ENCODE measurements at regions not wholly inside any gene's neighbourhood (a gene's known extent, or its start where the extent isn't known, plus 50 kb on each side); places are given as distances from the start of the nearest gene placed in this dataset.
"Not testable (repeated sequence)": the region's sequence is repeated elsewhere in the genome, so short reads cannot be mapped to it uniquely, and the experiment has no call there.

DNA sequence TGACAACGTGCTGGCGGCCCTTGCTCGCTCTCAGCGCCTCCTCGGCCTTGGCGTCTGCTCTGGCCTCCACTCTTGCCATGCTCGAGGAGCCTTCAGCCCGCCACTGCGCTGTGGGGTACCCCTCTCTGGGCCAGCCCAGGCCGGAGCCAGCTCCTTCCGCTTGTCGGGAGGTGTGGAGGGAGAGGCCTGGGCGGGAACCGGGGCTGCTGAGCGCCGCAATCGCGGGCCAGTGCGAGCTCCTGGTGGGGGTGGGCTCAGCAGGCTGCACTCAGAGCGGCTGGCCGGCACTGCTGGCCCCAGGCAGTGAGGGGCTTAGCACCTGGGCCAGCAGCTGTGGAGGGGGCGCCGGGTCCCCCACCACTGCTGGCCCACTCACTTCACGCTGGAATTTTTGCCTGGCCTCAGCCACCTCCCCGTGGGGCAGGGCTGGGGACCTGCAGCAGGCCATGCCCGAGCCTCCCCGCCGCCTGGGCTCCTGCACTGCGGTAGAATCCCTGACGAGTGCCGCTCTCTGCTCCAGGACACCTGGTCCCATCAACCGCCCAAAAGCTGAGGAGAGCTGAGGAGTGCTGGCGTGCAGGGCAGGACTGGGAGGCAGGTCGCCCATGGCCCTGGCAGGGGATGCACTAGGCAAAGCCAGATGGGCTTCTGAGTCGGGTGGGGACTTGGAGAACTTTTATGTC is 372.2 kb upstream of the NRG3 start:
- no peak for DNase-seq

DNA sequence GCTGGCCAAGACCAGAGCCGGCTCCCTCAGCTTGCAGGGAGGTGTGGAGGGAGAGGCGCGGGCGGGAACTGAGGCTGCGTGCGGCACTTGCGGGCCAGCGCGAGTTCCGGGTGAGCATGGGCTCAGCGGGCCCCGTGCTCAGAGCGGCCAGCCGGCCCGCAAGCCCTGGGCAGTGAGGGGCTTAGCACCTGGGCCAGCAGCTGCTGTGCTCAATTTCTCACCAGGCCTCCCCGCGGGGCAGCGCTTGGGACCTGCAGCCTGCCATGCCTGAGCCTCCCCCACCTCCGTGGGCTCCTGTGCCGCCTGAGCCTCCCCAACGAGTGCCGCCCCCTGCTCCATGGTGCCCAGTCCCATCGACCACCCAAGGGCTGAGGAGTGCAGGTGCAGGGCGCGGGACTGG is 369.2 kb upstream of the NRG3 start:
- DNase-seq = not testable (repeated sequence)

DNA sequence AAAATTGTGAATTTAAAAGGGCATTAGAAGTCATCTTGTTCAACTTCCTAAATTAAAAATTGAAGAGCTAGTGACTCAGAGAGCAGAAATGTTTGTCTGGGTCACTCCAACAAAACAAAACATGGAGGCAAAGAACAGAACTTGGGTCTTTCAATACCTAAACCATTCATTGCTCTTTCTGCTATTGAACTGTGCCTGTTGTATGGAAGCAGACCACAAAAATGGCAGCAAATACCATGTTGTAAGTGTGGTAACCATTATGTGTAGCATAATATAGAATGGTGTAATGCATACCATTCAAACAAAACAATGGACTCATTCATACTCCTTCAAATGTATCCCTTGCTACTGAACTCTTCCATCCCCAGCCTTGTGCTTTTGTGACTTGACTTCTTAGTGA is 360.2 kb upstream of the NRG3 start:
- no peak for DNase-seq

DNA sequence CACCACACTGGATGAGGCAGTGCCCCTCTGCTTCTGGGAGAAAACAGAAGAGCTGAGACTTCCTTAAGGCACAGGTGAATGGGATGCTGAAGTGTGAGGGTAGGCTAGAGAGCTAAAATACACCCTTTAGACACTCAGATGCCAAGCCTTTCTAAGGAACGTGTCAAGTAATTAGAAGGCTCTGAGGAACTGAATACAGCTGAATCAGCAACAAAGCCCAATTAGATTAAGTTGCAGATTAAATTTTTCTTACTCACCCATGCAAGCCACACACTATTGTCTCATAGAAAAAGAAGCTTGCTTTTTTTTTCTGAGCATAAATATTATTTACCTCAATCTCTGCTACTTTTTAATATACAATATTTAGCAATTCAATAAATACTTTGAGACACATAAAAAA is 354.3 kb upstream of the NRG3 start:
- no peak for DNase-seq

DNA sequence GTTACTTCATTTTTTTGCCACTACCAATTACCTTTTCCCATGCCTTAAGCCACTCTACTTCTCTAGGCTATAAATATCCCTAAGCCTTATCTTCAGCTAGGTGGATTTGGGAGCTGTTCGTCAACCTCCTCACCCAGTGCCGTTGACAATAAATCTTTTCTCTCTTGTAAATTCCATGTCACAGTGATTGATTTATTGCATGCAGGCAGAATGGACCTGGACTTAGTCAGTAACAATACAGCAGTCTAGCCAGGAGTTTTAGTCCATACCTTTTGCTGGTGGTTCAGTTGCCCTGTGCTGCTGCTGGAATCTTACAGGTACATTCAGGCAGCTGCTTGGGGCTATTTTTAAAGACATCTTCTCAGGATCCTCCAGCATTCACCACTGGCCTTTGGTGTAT is 350.5 kb upstream of the NRG3 start:
- no peak for DNase-seq

DNA sequence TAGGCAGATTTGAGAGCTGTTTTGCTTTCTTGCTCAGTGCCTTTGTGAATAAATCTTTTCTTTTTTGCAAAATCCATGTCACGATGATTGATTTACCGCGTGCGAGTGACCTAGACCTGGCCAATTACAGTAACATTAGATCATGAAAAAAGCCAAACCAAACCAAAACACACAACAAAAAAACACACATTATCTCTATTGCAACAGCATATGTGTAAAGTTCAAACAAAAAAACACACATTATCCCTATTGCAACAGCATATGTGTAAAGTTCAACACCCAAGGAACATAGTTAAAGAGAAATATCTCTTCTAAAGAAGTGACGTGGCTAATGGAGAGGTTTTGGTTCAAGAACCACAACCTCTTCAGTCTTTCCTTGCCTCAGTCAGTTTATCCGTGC is 342.6 kb upstream of the NRG3 start:
- no peak for DNase-seq

DNA sequence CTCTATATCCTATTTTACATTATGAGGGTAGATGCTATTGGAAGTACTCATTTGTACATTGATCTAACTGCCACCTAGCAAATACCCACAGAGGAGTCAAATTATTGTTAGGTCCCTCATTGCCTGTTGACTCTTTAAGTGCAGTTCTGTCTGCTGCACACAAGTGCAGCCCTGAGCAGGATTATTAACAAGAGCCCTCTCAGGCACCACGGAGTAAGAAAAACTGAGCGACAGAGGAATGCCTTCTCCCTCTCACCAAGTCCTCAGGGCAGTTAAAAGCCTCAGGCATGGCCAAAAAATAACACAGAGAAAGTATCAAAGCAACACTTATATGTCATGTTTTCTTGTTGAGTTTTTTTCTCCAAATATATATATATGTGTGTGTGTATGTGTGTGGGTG is 340.0 kb upstream of the NRG3 start:
- no peak for DNase-seq

DNA sequence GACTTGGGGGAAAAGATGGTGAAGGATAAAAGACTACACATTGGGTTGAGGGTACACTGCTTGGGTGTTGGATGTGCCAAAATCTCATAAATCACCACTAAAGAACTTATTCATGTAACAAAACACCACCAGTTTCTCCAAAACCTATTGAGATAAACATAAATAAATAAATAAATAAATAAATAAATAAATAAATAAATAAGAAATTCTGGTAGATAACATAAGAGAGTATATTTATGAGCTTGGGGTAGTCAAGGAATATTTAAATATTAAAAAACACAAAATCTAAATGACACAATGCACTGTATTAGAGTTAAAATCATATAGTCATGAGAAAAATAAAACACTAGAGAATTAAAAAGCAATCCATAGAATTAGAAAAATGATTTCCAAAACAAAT is 333.5 kb upstream of the NRG3 start:
- DNase-seq = no peak

DNA sequence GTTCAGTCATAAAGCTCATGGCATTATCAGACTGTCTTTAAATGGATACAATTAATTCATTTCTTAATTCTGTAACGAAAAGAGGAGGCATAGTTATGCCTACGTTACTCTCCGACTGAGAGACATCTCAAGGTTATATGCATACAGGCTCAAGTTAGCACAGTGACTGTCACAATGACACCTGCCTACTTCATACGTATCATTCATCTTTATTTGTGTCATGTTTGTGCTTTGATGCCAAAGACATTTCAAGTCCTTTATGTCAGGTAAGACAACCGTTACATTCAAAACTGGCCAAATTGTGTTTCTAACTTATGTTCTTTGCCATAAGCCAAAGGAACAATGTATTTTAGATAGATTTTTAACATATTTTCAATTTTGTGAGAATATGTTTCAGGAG is 328.8 kb upstream of the NRG3 start:
- no peak for DNase-seq

DNA sequence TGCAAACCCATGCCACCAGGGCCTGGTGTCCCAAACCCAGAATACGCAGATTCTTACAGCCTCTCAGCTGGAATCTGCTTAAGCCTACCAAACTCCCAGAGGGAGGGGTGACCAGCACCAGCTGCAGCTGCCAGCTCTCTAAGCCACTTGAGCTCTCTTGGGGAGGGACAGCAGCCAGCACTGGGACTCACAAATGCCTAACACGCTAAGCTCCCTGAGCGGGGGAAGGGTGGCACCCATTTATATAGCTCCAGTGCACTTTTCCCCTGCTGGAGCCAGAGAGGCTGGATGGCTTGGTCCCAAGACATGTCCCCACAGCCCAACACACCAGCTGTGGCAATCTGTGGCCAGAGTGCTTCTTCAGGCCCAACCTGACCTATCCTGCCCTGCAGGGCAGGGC is 326.8 kb upstream of the NRG3 start:
- no peak for DNase-seq

DNA sequence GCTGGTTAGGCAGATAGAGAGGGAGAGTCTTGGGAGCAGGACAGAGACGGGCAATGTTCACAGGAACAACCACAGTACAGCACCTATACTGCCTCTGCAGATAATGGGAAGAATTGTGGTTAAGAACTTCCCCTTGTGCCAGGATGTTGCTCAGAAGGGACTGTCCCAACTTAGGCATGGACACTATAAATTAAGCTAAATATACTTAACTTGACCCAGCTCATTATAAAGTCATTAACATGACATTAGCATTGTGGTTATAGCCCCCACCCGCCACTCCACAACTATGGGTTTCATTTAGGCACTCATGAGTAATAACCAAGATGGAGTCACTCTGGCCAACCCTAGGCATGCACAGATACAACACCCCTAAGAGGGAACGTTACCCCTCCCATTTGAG is 310.9 kb upstream of the NRG3 start:
- no peak for DNase-seq

DNA sequence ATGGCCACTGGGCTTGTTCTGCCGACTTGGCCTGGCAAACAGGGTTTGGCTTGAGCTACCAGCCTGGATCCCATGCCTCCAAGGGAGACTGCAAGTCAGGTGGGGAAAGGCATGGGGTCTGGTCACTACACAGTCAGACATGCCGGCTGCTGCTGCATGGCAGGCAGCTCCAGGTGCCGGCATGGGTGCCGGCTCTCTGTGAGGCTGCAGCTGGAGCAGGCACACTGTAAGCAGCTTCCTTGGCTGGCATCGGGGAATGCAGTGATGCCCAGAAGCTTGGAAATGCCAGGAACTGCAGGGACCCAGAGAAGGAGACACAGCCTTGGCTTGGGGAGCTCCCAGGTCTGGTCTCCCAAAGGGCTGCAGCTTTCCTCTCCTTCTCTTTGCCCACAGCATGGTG is 305.5 kb upstream of the NRG3 start:
- no peak for DNase-seq

DNA sequence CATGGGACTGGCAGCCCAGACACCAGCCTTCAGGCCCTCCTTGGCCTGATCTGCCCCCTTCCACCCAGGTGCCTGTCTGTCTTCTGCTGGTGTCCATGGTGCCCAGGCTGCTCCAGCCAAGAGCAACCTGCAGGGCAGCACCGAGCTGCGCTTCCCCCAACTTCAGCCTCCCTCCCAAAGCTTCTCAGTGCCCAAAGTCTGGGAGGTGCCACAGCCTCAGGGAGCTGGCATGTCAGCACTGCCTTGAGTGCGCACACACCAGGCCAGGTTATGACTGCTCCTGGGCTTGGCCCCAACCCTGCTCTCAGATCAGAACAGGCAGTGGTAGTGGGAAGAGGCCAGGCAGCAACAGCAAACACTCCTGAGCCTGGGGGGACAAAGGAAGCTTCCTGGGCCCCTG is 304.6 kb upstream of the NRG3 start:
- no peak for DNase-seq

DNA sequence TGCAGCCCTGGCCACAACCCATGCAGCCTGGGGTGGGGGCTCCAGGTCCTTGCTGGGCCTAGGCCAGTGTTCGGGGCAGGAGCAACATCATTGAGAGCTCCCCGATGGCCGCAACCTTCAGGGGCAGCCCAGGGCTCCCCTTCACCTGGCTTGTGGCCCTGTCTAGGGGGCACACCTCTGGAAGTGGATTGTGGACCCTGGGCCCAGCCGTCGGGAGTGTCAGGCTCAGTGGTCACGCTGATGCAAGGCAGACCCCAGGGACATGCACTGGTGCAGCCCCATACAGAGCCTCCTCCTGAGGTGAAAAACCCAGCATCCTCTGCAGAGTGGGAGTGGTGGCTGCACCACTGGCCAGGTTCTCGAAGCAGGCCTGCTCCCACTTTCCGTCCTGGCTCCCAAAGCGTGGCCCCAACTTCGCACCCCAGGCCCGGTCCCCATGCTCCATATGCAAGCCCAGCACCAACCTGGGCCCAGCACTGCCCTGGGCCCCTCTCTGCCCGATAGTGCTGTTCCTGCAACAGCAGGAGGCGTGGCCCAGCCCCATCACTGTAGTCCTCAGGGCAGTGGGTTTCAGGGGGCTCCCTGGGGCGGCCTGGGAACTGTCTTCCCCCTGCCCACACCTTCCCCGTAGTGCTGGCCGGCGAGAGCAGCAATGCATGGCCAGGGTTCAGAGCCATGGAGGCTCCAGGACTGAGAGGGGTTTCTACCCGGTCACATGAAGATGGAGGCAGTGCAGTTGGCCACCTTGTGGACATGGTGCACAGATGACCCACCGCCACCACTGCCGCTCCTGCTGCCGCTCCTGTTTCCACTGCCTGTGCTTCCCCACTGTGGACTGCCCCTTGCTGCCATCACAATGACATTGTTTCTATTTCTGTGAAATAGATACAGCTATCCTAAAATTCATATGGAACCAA is 303.9 kb upstream of the NRG3 start:
- DNase-seq = no peak

DNA sequence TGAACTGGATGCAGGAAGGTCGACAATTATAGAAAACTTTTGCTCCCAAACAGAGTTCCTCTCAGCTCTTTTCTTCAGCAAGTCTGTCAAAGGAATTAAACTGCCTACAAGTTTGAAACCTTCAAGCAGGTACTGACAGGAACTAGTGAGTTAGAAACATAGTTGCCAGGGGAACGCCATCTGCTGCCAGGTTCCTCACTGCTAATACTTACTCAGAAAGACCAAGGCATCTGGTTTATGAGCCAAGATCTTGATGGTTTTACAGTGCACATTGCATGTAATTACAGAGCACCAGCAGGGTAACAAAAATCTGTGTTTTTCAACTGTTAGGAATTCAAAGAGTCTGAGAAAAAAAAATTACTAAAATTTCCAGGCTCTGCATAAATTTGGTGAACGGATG is 300.0 kb upstream of the NRG3 start:
- DNase-seq = no peak

DNA sequence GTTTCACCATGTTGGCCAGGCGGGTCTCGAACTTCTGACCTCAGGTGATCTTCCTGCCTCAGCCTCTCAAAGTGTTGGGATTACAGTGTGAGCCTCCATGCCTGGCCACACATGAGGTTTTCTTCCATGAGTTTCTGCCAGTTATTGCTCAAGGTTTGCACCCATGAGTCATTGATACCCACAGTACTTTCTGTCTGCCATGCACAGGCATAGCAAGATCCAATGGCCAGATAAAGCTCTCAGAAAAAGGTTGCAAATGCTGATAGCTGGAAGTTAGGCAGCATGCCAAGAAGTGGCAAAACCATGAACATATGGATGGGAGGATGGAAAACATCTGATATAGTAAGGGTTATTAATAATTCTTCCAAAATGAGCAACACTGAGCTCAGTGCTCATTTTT is 298.7 kb upstream of the NRG3 start:
- no peak for DNase-seq

DNA sequence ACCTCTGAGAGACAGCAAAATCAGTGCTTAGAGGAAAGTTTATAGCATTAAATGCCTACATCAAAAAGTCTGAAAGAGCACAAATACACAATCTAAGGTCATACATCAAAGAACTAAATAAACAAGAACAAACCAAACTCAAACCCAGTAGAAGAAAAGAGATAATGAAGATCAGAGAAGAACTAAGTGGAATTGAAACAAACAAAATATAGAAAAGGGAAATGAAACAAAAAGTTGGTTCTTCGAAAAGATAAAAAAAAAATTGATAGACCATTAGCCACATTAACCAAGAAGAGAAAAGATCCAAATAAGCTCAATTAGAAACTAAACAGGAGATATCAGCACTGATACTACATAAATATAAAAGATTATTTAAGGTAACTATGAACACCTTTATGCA is 280.0 kb upstream of the NRG3 start:
- DNase-seq = no peak

DNA sequence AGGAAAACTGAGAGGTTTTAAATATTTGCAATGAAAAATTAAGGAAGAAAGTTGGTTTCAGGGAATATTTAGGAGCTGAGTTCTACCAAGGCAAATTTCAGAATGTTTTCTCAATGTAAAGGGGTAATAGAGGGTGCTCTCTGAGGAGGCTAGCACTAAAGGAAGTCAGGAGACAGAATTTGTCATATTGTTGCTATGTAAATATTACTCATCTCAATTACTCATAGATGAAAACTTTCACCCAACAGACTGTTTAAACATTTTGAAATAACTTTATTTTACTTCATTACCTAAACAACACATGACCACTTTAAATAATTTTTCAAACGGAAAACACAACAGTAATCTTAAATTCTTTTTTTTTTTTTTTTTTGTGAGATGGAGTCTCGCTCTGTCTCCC is 274.8 kb upstream of the NRG3 start:
- no peak for DNase-seq

DNA sequence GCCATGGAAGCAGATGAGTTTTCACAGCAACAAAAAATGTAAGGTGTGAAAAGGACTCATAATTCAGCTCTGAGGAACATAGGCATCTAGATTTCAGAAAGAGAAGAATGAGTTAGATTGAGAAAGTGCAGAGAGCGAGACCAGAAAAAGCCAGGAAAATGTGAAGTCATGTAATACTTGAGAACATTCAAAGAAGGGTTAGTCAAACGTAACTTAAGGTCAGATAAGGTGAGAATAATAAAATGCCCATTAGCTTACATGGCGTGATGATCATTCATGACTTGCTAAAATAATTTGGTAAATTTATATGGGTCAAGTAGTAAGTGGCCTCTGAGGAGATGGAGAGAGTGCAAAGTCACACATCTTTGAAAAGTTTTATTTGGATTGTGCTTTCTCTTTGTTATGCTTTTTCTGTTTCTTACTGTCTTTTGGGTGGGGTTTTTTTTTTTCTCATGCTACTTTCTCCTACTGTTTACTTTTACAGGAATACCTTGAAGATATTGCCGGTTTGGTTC is 271.8 kb upstream of the NRG3 start:
- DNase-seq = no peak

DNA sequence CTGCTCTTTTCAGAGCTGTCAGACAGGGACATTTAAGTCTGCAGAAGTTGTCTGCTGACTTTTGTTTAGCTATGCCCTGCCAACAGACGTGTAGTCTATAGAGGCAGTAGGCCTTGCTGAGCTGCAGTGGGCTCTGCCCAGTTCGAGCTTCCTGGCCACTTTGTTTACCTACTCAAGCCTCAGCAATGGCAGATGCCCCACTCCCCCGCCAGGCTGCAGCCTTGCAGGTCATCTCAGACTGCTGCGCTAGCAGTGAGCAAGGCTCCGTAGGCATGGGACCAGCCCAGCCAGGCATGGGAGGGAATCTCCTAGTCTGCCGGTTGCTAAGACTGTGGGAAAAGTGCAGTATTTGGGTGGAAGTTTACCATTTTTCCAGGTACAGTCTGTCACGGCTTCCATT is 230.5 kb upstream of the NRG3 start:
- not testable (repeated sequence) for DNase-seq

DNA sequence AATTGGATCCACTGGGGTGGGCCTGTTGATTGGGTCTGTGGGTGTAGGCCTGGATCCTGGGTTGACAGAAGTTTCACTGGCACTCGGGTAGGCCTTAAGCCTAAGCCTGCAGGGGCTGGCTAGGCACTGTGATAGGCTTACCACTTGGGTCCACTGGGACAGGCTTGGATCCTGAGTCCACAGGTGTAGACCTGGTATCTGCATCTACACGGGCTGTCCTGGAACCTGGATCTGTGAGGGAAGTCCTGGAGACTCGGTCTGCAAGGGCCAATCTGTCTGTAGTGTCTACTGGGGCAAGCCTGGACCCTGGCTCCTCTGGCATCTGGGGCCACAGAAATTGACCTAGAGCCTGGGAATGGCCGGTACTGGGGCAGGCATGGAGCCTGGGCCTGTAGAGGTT is 219.0 kb upstream of the NRG3 start:
- DNase-seq = no peak

DNA sequence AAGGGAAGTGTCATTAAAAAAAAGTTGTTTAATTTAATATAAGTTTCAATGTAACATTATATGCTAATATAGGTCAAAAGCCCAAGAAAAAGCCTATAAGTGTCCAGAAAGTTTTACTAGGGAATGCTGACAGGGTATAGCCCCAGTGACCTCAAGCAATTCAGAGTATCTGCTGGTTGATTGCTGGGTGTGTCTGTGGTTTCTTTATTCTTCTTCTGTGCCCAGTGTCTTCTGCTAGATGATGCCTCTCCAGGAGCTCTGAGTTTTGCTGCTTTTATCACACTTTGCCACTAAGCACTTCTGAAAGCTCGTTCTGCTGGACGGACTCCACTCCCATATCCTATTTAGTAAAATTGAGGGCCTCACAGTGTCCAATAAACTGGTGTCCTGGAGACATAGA is 212.2 kb upstream of the NRG3 start:
- DNase-seq = no peak

DNA sequence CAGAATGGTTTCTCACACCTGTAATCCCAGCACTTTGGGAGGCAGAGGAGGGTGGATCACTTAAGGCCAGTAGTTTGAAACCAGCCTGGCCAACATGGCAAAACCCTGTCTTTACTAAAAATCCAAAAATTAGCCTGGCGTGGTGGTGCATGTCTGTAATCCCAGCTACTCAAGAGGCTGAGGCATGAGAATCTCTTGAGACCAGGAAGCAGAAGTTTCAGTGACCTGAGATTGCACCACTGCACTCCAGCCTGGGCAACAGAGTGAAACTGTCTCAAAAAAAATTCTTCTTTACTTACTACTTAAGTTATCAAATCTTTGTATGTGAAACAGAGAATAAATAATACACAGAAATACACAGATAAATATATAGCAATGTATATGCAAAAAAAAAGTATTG is 210.2 kb upstream of the NRG3 start:
- not testable (repeated sequence) for DNase-seq

DNA sequence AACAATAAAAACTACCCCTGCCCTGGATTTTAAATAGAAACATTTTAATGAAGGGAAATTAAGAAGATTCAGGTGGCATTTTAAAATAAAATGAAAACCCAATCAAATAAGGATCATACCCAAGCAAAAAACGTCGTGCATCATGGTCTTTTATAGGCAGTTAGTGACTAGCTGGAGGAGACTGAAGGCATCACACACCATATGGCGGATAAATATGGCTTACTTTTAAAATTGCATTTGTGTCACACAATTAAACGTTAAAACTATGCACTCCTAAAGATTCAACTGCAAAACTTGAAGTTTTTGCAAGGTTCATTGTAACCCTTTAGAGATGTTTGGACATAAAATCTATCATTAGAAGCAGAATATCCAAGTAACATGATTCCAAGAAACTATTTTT is 200.1 kb upstream of the NRG3 start:
- no peak for DNase-seq

DNA sequence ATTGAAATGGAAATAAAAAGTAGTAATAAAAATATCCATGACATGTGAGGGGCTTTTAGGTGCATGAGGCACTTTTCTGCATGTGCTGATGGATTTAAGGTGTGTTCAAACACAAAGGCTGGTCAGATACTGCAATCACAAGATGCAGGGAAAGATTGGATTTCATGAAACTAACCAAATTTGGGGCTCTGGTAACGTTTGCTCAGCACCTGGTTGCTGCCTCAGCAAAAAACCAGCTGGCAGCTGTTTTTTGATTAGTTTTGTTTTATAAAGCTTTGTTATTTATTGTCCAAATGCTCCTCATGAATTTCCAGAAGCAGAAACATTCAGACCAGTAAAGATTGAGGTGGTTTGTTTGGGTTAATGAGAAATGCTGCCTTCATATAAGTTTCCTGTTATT is 195.7 kb upstream of the NRG3 start:
- no peak for DNase-seq
